Caco-2 (cell line): ENCODE measurements at regions not wholly inside any gene's neighbourhood (a gene's known extent, or its start where the extent isn't known, plus 50 kb on each side); places are given as distances from the start of the nearest gene placed in this dataset.

Experiments used
- BruUV-seq: library from RNA; stranded (reverse); fragments of 400-500 nt; replicated peaks from 2 replicates; lab custom pipeline; 2021; lab: Mats Ljungman, UMichigan
- CTCF ChIA-PET: fragments of 300-600 bp; sonication (Branson Sonifier 250); formaldehyde crosslinking; loops from one replicate; lab custom pipeline; 2022; ENCODE audit warnings: antibody characterized with exemption; lab: Charles Lee
- POLR2A ChIA-PET: fragments of 300-600 bp; sonication (Branson Sonifier 250); formaldehyde crosslinking; loops from one replicate; lab custom pipeline; 2022; ENCODE audit warnings: antibody characterized with exemption; lab: Charles Lee
- DNase-seq, 2 experiments: peaks; one replicate each; pipeline versions ENCODE4 v3.0.0 to v3.0.0-alpha.2; 2020 to 2022
- H3K27me3 ChIP-seq: replicated peaks from 2 replicates; pipeline ENCODE4 v1.6.0; 2011; ENCODE audit warnings: low read length; ENCODE audit not compliant: control insufficient read depth, insufficient read depth
- H3K36me3 ChIP-seq: 2 replicates; pipeline ENCODE4 v1.5.1; 2011; ENCODE audit warnings: low read length; ENCODE audit not compliant: control insufficient read depth, insufficient read depth
- H3K4me1 ChIP-seq: fragments of 250-450 bp; sonication (Bioruptor Pico); 2 replicates; pipeline ENCODE4 v1.5.1; 2020; ENCODE audit warnings: mild to moderate bottlenecking
- H3K4me3 ChIP-seq: 2 replicates; pipeline ENCODE4 v1.5.1; 2011; ENCODE audit warnings: low read depth, mild to moderate bottlenecking, control low read depth, low read length
- H3K9me3 ChIP-seq: fragments of 250-450 bp; sonication (Bioruptor Pico); 2 replicates; pipeline ENCODE4 v1.5.1; 2020; ENCODE audit warnings: mild to moderate bottlenecking, moderate library complexity
- H3K27ac Mint-ChIP-seq: one replicate; pipeline ENCODE4 v1.8.0; 2022; ENCODE audit warnings: mixed read lengths; ENCODE audit not compliant: unreplicated experiment
- H3K27me3 Mint-ChIP-seq: one replicate; pipeline ENCODE4 v1.8.0; 2022; ENCODE audit warnings: mixed read lengths; ENCODE audit not compliant: insufficient read depth, unreplicated experiment
- H3K36me3 Mint-ChIP-seq: one replicate; pipeline ENCODE4 v1.8.0; 2022; ENCODE audit warnings: mild to moderate bottlenecking, mixed read lengths; ENCODE audit not compliant: insufficient read depth, unreplicated experiment
- H3K4me1 Mint-ChIP-seq: one replicate; pipeline ENCODE4 v1.8.0; 2022; ENCODE audit warnings: low read depth, mixed read lengths; ENCODE audit not compliant: unreplicated experiment
- H3K4me3 Mint-ChIP-seq: one replicate; pipeline ENCODE4 v1.8.0; 2022; ENCODE audit warnings: mild to moderate bottlenecking, moderate library complexity, mixed read lengths; ENCODE audit not compliant: unreplicated experiment
- H3K9me3 Mint-ChIP-seq: one replicate; pipeline ENCODE4 v1.8.0; 2022; ENCODE audit warnings: mixed read lengths; ENCODE audit not compliant: unreplicated experiment
- CTCF ChIP-seq, 2 experiments: fragments of 200-600 bp in 1 of 2; IDR thresholded peaks; 1 replicate in 1 of 2; 2 replicates in 1 of 2; pipeline versions ENCODE4 v1.5.1 to v1.8.0; 2011 to 2022; ENCODE audit warnings: antibody characterized with exemption in 1 of 2, control low read depth in 1 of 2, inconsistent platforms in 1 of 2, low read depth in 1 of 2, low read length in 1 of 2, mild to moderate bottlenecking in 1 of 2, moderate library complexity in 1 of 2; ENCODE audit not compliant: insufficient read depth in 1 of 2, severe bottlenecking in 1 of 2, unreplicated experiment in 1 of 2
- intact Hi-C: fragments of 100-400 bp; cut with micrococcal nuclease; formaldehyde crosslinking; loops from one replicate; pipeline ENCODE4 v1.10.0; 2022; ENCODE audit not compliant: unreplicated experiment

- ChIA-PET POLR2A (no interaction called here), CTCF (no interaction called here)
- Histone ChIP-seq H3K9me3 (no peaks in the 10 kb centered on the region), H3K4me3 (no peak overlapping the region), H3K27me3 (no peaks in the 10 kb centered on the region), H3K4me1 (no peaks in the 10 kb centered on the region), H3K36me3 (no peaks in the 10 kb centered on the region)
- Mint-ChIP-seq H3K27me3 (no peaks in the 10 kb centered on the region), H3K36me3 (no peaks in the 10 kb centered on the region), H3K4me3 (no peak overlapping the region), H3K27ac (no peak overlapping the region), H3K4me1 (no peaks in the 10 kb centered on the region), H3K9me3 (no peaks in the 10 kb centered on the region)
- no peak for DNase-seq
- intact Hi-C loops = no loop called here
- no TSS peak for BruUV-seq
- TF ChIP-seq CTCF (IDR thresholded peaks at IDR 0.05; ENCODE audit: insufficient read depth in 1 of 2, low read depth in 1 of 2, low read length in 1 of 2, severe bottlenecking in 1 of 2, unreplicated experiment in 1 of 2) = no peak
Measured at GRCh38 chr17:12406623-12407215, 259.0 kb upstream of the MYOCD start.

- Histone ChIP-seq H3K36me3 (no peaks in the 10 kb centered on the region), H3K4me3 (no peak overlapping the region), H3K9me3 (no peaks in the 10 kb centered on the region), H3K27me3 (no peaks in the 10 kb centered on the region), H3K4me1 (no peaks in the 10 kb centered on the region)
- POLR2A ChIA-PET = no interaction called here
- no peaks in the 10 kb centered on the region for H3K4me1 Mint-ChIP-seq
- no peaks in the 10 kb centered on the region for H3K27me3 Mint-ChIP-seq
- H3K9me3 Mint-ChIP-seq = no peaks in the 10 kb centered on the region
- H3K4me3 Mint-ChIP-seq = no peak overlapping the region
- no peak for DNase-seq
- no peaks in the 10 kb centered on the region for H3K36me3 Mint-ChIP-seq
- BruUV-seq = no TSS peak
- TF ChIP-seq CTCF (IDR thresholded peaks at IDR 0.05; ENCODE audit: insufficient read depth in 1 of 2, low read depth in 1 of 2, low read length in 1 of 2, severe bottlenecking in 1 of 2, unreplicated experiment in 1 of 2) = no peak
- CTCF ChIA-PET = no interaction called here
- intact Hi-C loops = no loop called here
- H3K27ac Mint-ChIP-seq = no peak overlapping the region
Measured at GRCh38 chr17:12407495-12408252, 258.0 kb upstream of the MYOCD start.

GRCh38 chr17:12409082-12409481 is 256.6 kb upstream of the MYOCD start:
- ChIA-PET POLR2A (no interaction called here), CTCF (no interaction called here)
- DNase-seq = no peak
- Mint-ChIP-seq H3K36me3 (no peaks in the 10 kb centered on the region), H3K27me3 (no peaks in the 10 kb centered on the region), H3K27ac (no peak overlapping the region), H3K9me3 (no peaks in the 10 kb centered on the region), H3K4me1 (no peaks in the 10 kb centered on the region), H3K4me3 (no peak overlapping the region)
- intact Hi-C loops = no loop called here
- Histone ChIP-seq H3K9me3 (no peaks in the 10 kb centered on the region), H3K4me3 (no peak overlapping the region), H3K4me1 (no peaks in the 10 kb centered on the region), H3K36me3 (no peaks in the 10 kb centered on the region), H3K27me3 (no peaks in the 10 kb centered on the region)
- TF ChIP-seq CTCF (IDR thresholded peaks at IDR 0.05; ENCODE audit: insufficient read depth in 1 of 2, low read depth in 1 of 2, low read length in 1 of 2, severe bottlenecking in 1 of 2, unreplicated experiment in 1 of 2) = no peak
- BruUV-seq = no TSS peak
